ENCODE measurements at regions not wholly inside any gene's neighbourhood (a gene's known extent, or its start where the extent isn't known, plus 50 kb on each side); places are given as distances from the start of the nearest gene placed in this dataset.

DNA sequence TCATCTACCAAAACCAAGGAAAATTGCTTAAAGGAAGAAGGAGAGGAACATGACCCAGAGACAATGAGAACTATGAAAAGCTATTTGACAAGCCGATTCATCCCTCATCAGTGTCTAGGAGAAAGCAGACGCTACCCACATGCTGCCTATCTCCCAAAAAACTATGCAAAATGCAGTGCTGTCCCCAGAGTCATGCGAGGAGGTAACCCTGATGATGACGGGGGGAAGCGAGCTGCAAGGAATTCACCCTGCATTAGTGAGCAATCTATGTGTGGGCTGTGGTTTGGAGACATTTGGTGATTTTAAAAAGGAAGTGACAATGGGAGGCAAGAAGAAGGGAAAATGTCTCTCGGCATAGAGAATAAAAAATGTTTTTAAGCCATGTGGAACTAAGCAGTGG is 472.7 kb downstream of the CMPK2 start:
- Mint-ChIP-seq H3K4me1 (ENCODE audit: low read depth) (no peaks in the 10 kb centered on the region), H3K9me3 (ENCODE audit: low read depth) (no peaks in the 10 kb centered on the region), H3K27ac (no peak overlapping the region), H3K27me3 (no peaks in the 10 kb centered on the region), H3K36me3 (no peaks in the 10 kb centered on the region), H3K4me3 (no peak overlapping the region)

DNA sequence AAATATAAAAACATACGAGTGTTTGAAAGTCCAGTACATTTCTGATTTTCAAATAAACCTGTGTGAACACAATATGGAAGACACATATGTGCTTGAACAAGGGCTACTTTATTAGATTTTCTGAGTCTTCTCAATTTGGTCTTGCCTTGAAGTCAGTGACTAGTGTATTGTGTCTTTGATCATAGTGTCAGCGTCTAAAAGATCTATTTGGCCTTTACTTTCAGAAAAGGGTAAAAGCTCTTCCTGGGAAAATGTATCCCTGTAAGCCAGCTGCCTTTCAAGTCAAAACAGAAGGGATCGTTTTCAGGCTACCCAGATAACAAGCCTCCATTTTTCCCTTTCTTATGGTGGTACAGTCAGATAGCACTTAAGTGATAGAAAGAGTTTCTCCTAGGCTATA is 471.9 kb downstream of the CMPK2 start:
- H3K4me1 Mint-ChIP-seq (ENCODE audit: low read depth): no peaks in the 10 kb centered on the region
- no peak overlapping the region for H3K27ac Mint-ChIP-seq

DNA sequence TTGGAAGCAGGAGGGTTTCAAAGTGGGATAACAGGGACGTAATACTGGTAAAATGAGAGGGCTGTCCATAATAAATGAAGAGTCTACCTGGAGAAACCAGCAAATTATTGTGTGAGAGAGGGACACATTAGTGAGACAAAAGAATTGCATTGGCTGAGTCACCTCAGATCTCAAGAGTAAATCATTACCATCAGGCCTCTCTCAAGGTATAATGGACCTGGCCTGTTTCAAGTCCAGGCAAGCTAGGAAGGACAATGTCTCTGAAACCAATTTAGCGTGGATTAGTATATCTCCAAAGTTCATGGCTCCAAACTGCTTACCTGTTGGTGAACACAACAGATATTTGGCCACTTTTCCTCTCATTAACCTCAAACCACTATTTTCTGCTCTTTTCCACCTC is 471.4 kb downstream of the CMPK2 start:
- Mint-ChIP-seq H3K4me1 (ENCODE audit: low read depth) (no peaks in the 10 kb centered on the region), H3K4me3 (no peak overlapping the region), H3K9me3 (ENCODE audit: low read depth) (no peaks in the 10 kb centered on the region), H3K36me3 (no peaks in the 10 kb centered on the region), H3K27ac (no peak overlapping the region), H3K27me3 (no peaks in the 10 kb centered on the region)

More for the DNA sequence above, 471.9 kb downstream of the CMPK2 start:
- Mint-ChIP-seq H3K36me3 (no peaks in the 10 kb centered on the region), H3K27me3 (no peaks in the 10 kb centered on the region), H3K4me3 (no peak overlapping the region), H3K9me3 (ENCODE audit: low read depth) (no peaks in the 10 kb centered on the region)

DNA sequence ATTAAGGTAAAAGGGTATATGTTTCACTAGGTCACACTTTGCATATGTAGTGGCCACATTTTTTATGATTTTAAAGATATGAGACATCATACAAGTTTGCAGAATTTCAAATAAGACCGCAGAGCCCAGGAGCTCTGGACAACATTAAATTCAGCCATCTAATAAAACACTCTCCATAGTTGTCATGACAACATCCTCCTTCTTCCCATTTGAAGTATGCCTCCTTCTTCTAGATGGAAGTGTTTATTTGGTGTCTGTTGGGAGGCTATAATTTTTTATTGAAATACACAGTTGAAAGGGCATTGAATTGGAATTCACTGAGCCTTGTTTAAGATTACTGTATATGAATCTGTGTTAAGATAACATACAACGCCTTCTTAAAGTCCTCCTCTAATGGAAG is 467.3 kb downstream of the CMPK2 start:
- Mint-ChIP-seq H3K27me3 (no peaks in the 10 kb centered on the region), H3K4me3 (no peak overlapping the region), H3K9me3 (ENCODE audit: low read depth) (no peaks in the 10 kb centered on the region), H3K27ac (no peak overlapping the region), H3K36me3 (no peaks in the 10 kb centered on the region), H3K4me1 (ENCODE audit: low read depth) (no peaks in the 10 kb centered on the region)

DNA sequence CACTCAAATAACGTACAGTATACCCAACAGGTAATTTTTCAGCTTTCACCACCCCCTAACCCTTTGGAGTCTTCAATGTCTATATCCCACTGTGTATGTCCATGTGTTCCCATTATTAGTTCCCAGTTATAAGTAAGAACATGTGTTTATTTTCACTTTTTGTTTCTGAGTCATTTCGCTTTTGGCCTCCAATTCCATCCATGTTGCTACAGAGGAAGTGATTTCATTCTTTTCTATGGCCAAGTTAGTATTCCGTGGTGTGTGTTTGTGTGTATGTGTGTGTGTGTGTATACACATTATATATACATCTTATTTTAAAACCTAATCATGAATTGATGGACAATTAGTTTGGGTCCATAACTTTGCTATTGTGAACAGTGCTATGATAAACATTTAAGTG is 464.4 kb downstream of the CMPK2 start:
- H3K4me3 Mint-ChIP-seq: no peak overlapping the region
- no peaks in the 10 kb centered on the region for H3K4me1 Mint-ChIP-seq (ENCODE audit: low read depth)
- no peaks in the 10 kb centered on the region for H3K9me3 Mint-ChIP-seq (ENCODE audit: low read depth)
- H3K36me3 Mint-ChIP-seq: no peaks in the 10 kb centered on the region
- no peak overlapping the region for H3K27ac Mint-ChIP-seq
- no peaks in the 10 kb centered on the region for H3K27me3 Mint-ChIP-seq

DNA sequence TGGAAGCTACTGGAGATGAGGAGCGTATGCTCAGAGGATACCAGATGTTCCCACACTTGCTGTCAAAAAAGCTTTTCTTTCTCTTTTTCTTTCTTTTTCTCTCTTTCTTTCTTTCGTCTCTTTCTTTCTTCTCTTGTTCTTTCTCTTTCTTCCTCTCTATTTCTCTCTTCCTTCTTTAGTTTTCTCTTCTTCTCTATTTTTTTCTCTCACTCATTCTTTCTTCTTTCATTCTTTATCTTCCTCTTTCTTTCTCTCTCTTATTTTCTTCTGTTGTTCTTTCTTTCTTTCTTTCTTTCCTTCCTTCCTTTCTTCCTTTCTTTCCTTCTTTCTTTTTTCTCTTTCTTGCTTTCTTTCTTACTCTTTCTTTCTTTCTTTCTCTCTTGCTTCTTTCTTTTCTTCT is 457.6 kb downstream of the CMPK2 start:
- Mint-ChIP-seq H3K27ac (no peak overlapping the region), H3K4me3 (no peak overlapping the region), H3K36me3 (no peaks in the 10 kb centered on the region), H3K27me3 (no peaks in the 10 kb centered on the region), H3K4me1 (ENCODE audit: low read depth) (no peaks in the 10 kb centered on the region), H3K9me3 (ENCODE audit: low read depth) (no peaks in the 10 kb centered on the region)

DNA sequence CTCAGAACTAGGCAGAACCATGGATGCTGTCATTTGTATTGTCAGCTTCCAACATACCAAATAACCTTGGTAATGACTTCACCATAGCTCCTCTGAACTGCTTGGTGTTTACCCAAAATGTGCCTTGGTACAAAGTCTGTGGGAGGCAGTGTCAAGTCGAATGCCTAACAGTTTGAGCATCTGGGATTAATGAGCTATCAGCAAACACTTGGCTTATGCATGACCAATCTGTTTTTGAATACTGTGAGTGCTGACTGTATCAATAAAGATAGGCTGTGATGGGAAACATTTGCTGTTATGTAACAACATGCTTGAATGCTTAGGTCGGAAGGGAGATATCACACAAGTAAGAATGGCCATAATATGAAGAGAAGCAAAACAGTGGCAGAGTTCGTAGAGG is 455.4 kb downstream of the CMPK2 start:
- H3K27ac Mint-ChIP-seq: no peak overlapping the region
- H3K9me3 Mint-ChIP-seq (ENCODE audit: low read depth): no peaks in the 10 kb centered on the region
- H3K36me3 Mint-ChIP-seq: no peaks in the 10 kb centered on the region
- no peaks in the 10 kb centered on the region for H3K27me3 Mint-ChIP-seq
- H3K4me1 Mint-ChIP-seq (ENCODE audit: low read depth): no peaks in the 10 kb centered on the region
- H3K4me3 Mint-ChIP-seq: no peak overlapping the region

DNA sequence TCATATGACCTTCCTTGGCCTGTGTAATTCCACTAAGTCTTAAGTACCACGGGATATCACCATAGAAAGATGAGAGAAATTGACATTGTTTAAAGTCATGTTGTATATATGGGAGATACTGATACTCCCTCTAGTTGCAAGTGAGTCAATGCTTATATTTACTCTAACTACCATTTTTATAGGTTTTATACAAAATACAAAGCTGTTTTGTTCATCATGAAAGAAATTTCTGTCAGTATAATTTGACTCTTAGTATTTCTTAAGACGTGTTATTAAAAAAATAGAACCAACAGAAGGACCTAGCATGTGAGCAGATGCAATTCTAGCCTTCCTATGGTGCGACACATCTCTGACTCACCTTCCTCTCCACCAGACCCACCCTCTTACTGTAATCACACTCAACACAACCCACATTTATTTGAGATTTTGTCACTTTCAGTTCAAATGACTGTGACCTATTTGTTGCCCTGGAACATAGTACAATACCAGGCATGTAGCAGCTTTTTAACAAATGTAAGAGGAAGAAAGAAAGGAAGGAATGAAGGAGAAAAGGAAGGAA is 453.1 kb downstream of the CMPK2 start:
- Mint-ChIP-seq H3K4me1 (ENCODE audit: low read depth) (no peaks in the 10 kb centered on the region), H3K4me3 (no peak overlapping the region), H3K27ac (no peak overlapping the region), H3K27me3 (no peaks in the 10 kb centered on the region), H3K9me3 (ENCODE audit: low read depth) (no peaks in the 10 kb centered on the region), H3K36me3 (no peaks in the 10 kb centered on the region)

DNA sequence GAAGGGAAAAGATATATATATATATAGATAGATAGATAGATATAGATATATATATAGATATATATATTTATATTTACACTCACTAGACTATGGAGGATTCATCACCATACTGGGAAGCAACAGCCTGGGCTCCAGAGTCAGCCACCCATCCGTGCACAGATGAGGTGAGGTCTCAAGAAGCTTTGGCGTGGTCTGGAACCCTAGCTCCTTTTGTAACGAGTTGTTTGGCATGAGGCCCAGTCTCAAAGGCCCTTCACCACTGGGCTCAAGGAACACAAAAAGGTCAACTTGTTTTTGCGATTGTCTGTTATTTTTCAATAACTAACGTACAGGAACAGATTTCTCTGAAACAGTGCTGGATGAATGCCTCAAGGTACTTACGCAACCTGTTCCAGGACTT is 448.7 kb downstream of the CMPK2 start:
- Mint-ChIP-seq H3K36me3 (no peaks in the 10 kb centered on the region), H3K27me3 (no peaks in the 10 kb centered on the region), H3K9me3 (ENCODE audit: low read depth) (peaks cover 3% of the 10 kb centered on the region), H3K4me1 (ENCODE audit: low read depth) (no peaks in the 10 kb centered on the region), H3K27ac (no peak overlapping the region), H3K4me3 (no peak overlapping the region)

DNA sequence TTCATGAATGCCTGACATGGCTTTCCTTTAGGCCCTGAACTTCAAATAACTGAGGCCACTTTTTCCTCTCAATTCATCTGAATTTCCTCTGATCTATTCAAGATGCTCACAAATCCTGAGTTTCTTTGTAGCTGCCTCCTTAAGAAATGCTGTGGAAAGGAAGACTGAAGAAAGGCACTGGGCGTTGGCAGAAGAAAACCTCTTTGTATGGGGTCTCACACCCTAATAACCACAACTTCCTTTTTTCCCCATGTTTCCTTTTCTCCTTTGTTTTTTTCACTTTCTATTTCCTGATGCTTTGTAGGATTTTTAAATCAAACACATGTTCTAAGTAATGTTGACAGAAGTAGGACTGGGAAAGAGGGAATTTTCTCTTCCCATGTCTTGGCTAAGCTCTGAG is 447.4 kb downstream of the CMPK2 start:
- Mint-ChIP-seq H3K27me3 (no peaks in the 10 kb centered on the region), H3K9me3 (ENCODE audit: low read depth) (peaks cover 3% of the 10 kb centered on the region), H3K4me1 (ENCODE audit: low read depth) (no peaks in the 10 kb centered on the region), H3K36me3 (no peaks in the 10 kb centered on the region), H3K27ac (no peak overlapping the region), H3K4me3 (no peak overlapping the region)

DNA sequence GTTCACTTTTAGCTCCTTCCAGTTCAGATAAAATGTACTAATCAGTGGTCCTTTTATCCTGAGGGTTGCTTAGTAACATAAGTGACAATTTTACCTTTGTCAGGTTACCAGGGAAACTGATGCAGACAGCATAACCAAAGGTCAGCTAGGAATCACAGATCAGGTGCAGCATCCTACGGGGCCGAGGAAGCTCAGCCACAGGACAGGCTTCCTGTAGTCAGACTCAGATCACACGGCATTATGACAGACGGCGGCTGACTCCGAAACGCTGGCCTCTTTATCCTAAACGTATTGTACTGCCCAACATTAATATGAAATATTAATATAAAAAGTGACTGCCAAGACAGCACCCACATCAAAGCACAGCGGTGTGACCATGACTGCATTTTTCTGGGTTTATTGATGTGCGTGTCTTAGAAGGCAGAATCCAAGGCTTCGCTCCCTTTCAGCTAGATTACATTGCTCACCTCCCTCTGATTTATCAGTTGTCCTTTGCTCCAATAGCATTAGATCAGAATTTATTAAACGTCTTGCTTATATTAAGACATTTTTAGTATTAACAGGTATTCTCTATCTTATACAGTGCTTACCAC is 444.5 kb downstream of the CMPK2 start:
- no peaks in the 10 kb centered on the region for H3K4me1 Mint-ChIP-seq (ENCODE audit: low read depth)
- H3K36me3 Mint-ChIP-seq: no peaks in the 10 kb centered on the region
- no peak overlapping the region for H3K4me3 Mint-ChIP-seq
- H3K9me3 Mint-ChIP-seq (ENCODE audit: low read depth): peaks cover 3% of the 10 kb centered on the region
- H3K27me3 Mint-ChIP-seq: no peaks in the 10 kb centered on the region
- no peak overlapping the region for H3K27ac Mint-ChIP-seq

DNA sequence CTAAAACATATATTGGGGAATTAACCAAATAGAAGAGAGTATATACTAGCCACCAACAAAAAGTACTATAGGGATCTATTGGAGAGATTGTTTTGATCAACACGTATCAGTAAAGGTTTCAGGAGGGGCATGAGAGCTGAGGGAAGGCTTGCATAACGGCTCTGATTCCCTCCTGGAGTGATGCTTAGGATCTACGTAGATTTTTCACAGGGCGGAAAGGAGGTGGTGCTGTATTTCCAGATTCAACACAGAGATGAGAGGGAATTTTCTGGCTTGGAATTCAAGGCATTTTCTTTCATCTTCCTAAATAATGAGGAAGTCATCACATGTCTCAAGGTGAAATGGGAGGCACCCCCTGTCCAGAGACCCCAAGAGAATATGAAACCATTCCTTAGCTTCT is 443.8 kb downstream of the CMPK2 start:
- Mint-ChIP-seq H3K27ac (no peak overlapping the region), H3K9me3 (ENCODE audit: low read depth) (peaks cover 3% of the 10 kb centered on the region), H3K4me1 (ENCODE audit: low read depth) (no peaks in the 10 kb centered on the region), H3K27me3 (no peaks in the 10 kb centered on the region), H3K4me3 (no peak overlapping the region), H3K36me3 (no peaks in the 10 kb centered on the region)

DNA sequence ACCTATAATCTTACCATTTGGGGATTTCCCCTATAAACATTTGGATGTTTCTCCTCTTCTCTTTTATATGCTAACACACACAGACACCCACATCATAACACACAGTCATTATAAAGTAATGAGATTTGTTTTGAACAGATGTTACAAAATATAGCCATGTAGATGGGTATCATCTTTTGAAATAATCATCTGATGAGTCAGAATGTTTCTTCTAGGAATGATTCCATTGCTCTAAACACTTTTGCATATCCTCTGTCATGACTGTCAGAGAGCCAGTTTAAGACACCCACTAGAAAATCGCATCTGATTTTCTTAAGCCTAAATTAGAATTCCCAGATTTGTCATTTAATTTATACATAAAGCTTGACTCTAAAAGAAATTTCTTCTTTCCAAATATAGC is 442.6 kb downstream of the CMPK2 start:
- no peaks in the 10 kb centered on the region for H3K4me1 Mint-ChIP-seq (ENCODE audit: low read depth)

DNA sequence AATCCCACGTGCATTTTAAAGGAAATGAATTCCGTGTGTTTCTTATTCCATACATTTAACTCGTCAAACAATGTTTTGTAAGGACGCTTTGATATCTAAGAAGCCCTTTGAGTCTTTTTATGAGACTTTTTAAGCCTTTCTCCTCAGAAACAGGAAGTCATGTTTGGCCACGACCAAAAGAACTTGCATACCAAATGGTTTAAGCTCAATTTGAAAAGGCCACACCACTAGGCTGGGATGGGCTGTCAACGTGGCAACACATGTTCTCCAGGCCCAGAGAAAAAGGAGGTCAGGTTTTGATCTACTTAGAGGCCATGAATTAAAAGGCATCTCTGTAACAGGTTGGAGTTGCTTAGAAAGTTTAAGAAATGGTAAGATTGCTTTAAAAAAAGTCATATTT is 441.8 kb downstream of the CMPK2 start:
- Mint-ChIP-seq H3K36me3 (no peaks in the 10 kb centered on the region), H3K27ac (no peak overlapping the region), H3K4me1 (ENCODE audit: low read depth) (no peaks in the 10 kb centered on the region), H3K9me3 (ENCODE audit: low read depth) (peaks cover 3% of the 10 kb centered on the region), H3K4me3 (no peak overlapping the region), H3K27me3 (no peaks in the 10 kb centered on the region)

More for the DNA sequence above, 442.6 kb downstream of the CMPK2 start:
- no peaks in the 10 kb centered on the region for H3K27me3 Mint-ChIP-seq
- no peak overlapping the region for H3K27ac Mint-ChIP-seq
- H3K4me3 Mint-ChIP-seq: no peak overlapping the region
- H3K9me3 Mint-ChIP-seq (ENCODE audit: low read depth): peaks cover 3% of the 10 kb centered on the region
- H3K36me3 Mint-ChIP-seq: no peaks in the 10 kb centered on the region

DNA sequence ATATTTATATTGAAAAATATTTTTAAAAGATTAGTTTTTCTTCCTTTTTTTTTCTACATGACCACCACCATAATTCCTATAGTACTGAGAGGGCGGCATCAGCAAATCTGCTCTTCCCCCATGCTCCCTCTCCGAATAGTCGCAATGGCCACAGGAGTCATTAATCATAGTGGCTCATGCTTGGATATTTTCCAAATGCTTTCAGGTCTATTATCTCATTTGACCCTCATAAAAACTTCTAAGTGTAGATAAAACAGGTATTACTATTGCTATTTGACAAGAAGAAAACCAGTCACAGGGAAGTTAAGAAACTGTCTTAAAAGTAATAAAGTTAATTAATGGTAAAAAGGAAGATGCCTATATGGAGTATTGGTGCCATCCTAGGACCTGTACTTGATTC is 440.7 kb downstream of the CMPK2 start:
- Mint-ChIP-seq H3K27ac (no peak overlapping the region), H3K9me3 (ENCODE audit: low read depth) (peaks cover 3% of the 10 kb centered on the region), H3K4me1 (ENCODE audit: low read depth) (no peaks in the 10 kb centered on the region), H3K27me3 (no peaks in the 10 kb centered on the region), H3K4me3 (no peak overlapping the region), H3K36me3 (no peaks in the 10 kb centered on the region)

DNA sequence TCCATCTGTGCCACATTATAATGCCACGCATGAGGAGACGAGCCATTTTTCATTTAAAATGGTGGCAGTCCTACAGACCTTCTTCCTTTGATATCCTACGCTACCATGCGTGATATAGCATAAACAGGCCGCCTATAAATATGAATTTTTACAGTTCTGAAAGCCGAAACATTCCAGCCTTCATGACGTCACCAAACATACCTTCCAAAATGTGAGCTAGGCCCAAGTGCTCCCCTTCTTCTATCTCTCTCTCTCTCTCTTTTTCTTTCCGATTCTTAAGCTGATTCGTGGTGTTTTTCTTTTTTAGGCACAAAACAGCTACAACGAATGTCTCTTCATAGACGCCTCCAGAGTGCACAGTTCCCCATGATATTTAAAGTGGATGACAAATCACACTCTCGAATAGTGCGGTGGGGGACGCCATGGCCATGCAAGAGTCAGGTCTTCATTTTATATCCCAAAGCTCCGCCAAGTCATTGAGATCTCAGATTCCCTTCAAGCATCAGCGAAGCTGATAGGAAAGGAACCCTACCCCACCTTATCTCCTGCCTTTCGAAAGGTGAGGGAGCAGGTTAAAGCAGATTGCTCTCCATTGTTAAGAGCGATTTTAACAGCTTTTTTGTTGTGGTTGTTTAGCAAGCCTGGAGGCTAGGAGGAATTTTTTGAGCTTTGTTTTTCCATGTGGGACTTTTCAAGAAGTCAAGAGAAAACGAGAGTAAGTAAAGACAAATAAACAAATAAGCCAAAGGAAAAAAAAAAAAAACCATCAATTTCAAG is 436.3 kb downstream of the CMPK2 start:
- Mint-ChIP-seq H3K4me3 (no peak overlapping the region), H3K36me3 (no peaks in the 10 kb centered on the region), H3K27me3 (no peaks in the 10 kb centered on the region), H3K4me1 (ENCODE audit: low read depth) (no peaks in the 10 kb centered on the region), H3K27ac (no peak overlapping the region), H3K9me3 (ENCODE audit: low read depth) (peaks cover 4% of the 10 kb centered on the region)

Measured in activated naive CD8-positive, alpha-beta T cell (primary cell).